HepG2 (cell line): ENCODE measurements at regions not wholly inside any gene's neighbourhood (a gene's known extent, or its start where the extent isn't known, plus 50 kb on each side); places are given as distances from the start of the nearest gene placed in this dataset.

Source experiments
- ATF3 ChIP-seq: sonication (generic); formaldehyde crosslinking; IDR thresholded peaks from 2 replicates; pipeline ENCODE4 v1.4.0; 2020; ENCODE audit warnings: missing genetic modification reagents
- BCL6 ChIP-seq: IDR thresholded peaks from 2 replicates; pipeline ENCODE4 v1.6.1; 2016; ENCODE audit warnings: missing genetic modification reagents, missing compliant biosample characterization
- EHMT2 ChIP-seq: fragments of 200-600 bp; sonication (generic); IDR thresholded peaks from 2 replicates; pipeline ENCODE4 v1.7.0; 2017; ENCODE audit warnings: antibody characterized with exemption, low read depth, low read length, borderline replicate concordance
- GFI1 ChIP-seq: sonication (generic); formaldehyde crosslinking; IDR thresholded peaks from 2 replicates; pipeline ENCODE4 v1.5.0; 2020; ENCODE audit warnings: missing genetic modification reagents, mild to moderate bottlenecking, borderline replicate concordance
- GMEB2 ChIP-seq: IDR thresholded peaks from 2 replicates; pipeline ENCODE4 v1.6.1; 2016; ENCODE audit warnings: missing biosample characterization, missing genetic modification reagents, low read depth
- GTF2F1 ChIP-seq: fragments of 150-350 bp; IDR thresholded peaks from 2 replicates; pipeline ENCODE4 v1.6.1; 2014; ENCODE audit warnings: low read length
- KDM6A ChIP-seq: IDR thresholded peaks from 2 replicates; pipeline ENCODE4 v1.6.1; 2016; ENCODE audit warnings: low read depth
- KMT2A ChIP-seq: sonication (generic); formaldehyde crosslinking; IDR thresholded peaks from 2 replicates; pipeline ENCODE4 v1.4.0; 2020; ENCODE audit warnings: missing genetic modification reagents
- MIER3 ChIP-seq: IDR thresholded peaks from 2 replicates; pipeline ENCODE4 v1.6.1; 2016; ENCODE audit warnings: missing compliant biosample characterization, borderline replicate concordance
- NFKBIZ ChIP-seq: IDR thresholded peaks from 2 replicates; pipeline ENCODE4 v1.6.1; 2018; ENCODE audit warnings: missing genetic modification reagents, missing compliant biosample characterization
- PITX1 ChIP-seq: sonication (generic); formaldehyde crosslinking; IDR thresholded peaks from 2 replicates; pipeline ENCODE4 v1.5.1; 2020; ENCODE audit warnings: mild to moderate bottlenecking, missing genetic modification reagents
- RARA ChIP-seq: IDR thresholded peaks from 2 replicates; pipeline ENCODE4 v1.6.1; 2016; ENCODE audit warnings: missing genetic modification reagents, missing compliant biosample characterization
- SIX1 ChIP-seq: sonication (generic); formaldehyde crosslinking; IDR thresholded peaks from 2 replicates; pipeline ENCODE4 v1.4.0; 2020; ENCODE audit warnings: missing genetic modification reagents, borderline replicate concordance
- SNAPC5 ChIP-seq: sonication (generic); formaldehyde crosslinking; IDR thresholded peaks from 2 replicates; pipeline ENCODE4 v1.8.1; 2023; ENCODE audit warnings: mild to moderate bottlenecking, missing genetic modification reagents, borderline replicate concordance
- SPEN ChIP-seq: sonication (generic); formaldehyde crosslinking; IDR thresholded peaks from 2 replicates; pipeline ENCODE4 v1.5.1; 2020; ENCODE audit warnings: low read depth, mild to moderate bottlenecking, missing genetic modification reagents
- SUZ12 ChIP-seq: fragments of 150-350 bp; IDR thresholded peaks from 2 replicates; pipeline ENCODE4 v1.6.1; 2014; ENCODE audit warnings: low read depth, low read length
- ZBTB8A ChIP-seq: sonication (generic); formaldehyde crosslinking; IDR thresholded peaks from 2 replicates; pipeline ENCODE4 v1.4.0; 2020; ENCODE audit warnings: mild to moderate bottlenecking, low read depth, missing genetic modification reagents, borderline replicate concordance
- ZNF281 ChIP-seq: sonication (generic); formaldehyde crosslinking; IDR thresholded peaks from 2 replicates; pipeline ENCODE4 v1.4.0; 2020; ENCODE audit warnings: missing genetic modification reagents, borderline replicate concordance
- ZNF547 ChIP-seq: sonication (generic); formaldehyde crosslinking; IDR thresholded peaks from 2 replicates; pipeline ENCODE4 v1.5.1; 2020; ENCODE audit warnings: mild to moderate bottlenecking, missing genetic modification reagents
- ZNF615 ChIP-seq: sonication (generic); formaldehyde crosslinking; IDR thresholded peaks from 2 replicates; pipeline ENCODE4 v1.5.0; 2020; ENCODE audit warnings: mild to moderate bottlenecking, missing genetic modification reagents, borderline replicate concordance
- ZNF674 ChIP-seq: sonication (generic); formaldehyde crosslinking; IDR thresholded peaks from 2 replicates; pipeline ENCODE4 v1.5.0; 2020; ENCODE audit warnings: low read depth, mild to moderate bottlenecking, missing genetic modification reagents
- ZNF772 ChIP-seq: sonication (generic); formaldehyde crosslinking; IDR thresholded peaks from 2 replicates; pipeline ENCODE4 v1.5.0; 2020; ENCODE audit warnings: mild to moderate bottlenecking, missing genetic modification reagents

- TF ChIP-seq SUZ12 = no peak
- TF ChIP-seq KMT2A = no peak
- 0 out of 2 replicates have a peak, but pooled peaks have one; percentile 27 for TF ChIP-seq ZNF615 (CRISPR knock-in tag)
- no peak for TF ChIP-seq SIX1
- no peak for TF ChIP-seq ATF3
- TF ChIP-seq GFI1 (CRISPR knock-in tag) = no peak
- no peak for TF ChIP-seq GMEB2
- no peak for TF ChIP-seq MIER3
- TF ChIP-seq ZNF547 = no peak
- TF ChIP-seq ZNF772 = no peak
- TF ChIP-seq ZBTB8A (CRISPR knock-in tag) = no peak
- no peak for TF ChIP-seq PITX1 (CRISPR knock-in tag)
- TF ChIP-seq SPEN (CRISPR knock-in tag) = no peak
- no peak for TF ChIP-seq KDM6A
- TF ChIP-seq SNAPC5 (CRISPR knock-in tag) = no peak
- no peak for TF ChIP-seq GTF2F1
- TF ChIP-seq NFKBIZ (CRISPR knock-in tag) = no peak
- 0 out of 2 replicates have a peak, but pooled peaks have one; percentile 36 for TF ChIP-seq ZNF281 (CRISPR knock-in tag)
- TF ChIP-seq RARA (CRISPR knock-in tag) = 0 out of 2 replicates have a peak, but pooled peaks have one; percentile 19
- TF ChIP-seq EHMT2 = peak; percentile 90
- TF ChIP-seq BCL6 (CRISPR knock-in tag) = no peak
- no peak for TF ChIP-seq ZNF674
Observed at GRCh38 chr6:12440981-12441380, 150.8 kb downstream of the EDN1 start (continued).
